ENCODE measurements at regions not wholly inside any gene's neighbourhood (a gene's known extent, or its start where the extent isn't known, plus 50 kb on each side); places are given as distances from the start of the nearest gene placed in this dataset.

DNA sequence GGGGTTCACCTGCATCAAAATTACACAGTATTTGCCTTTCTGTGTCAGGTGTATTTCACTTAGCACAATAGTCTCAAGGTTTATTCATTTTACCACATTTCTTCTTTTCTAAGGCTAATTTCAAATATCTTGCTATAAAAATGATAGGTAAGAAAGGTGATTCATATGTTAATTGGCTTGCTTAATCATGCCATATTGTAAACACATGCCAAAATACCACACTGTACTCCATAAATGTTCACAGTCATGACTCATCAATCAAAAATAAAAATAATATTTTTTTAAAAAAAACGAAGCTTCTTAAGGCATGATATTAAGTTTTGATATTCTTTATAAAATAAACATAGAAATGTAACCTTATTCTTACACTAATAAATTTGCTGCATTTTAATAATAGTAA lies 947.1 kb downstream of the GRM8 start:
- H3K4me1 ChIP-seq = no peaks in the 10 kb centered on the region
- in situ Hi-C loops (cut with MboI; ENCODE audit: low sequenced_read_pairs in 4 of 4) = no loop called here
- H3K27ac ChIP-seq = no peak overlapping the region
- H3K4me3 ChIP-seq = no peak overlapping the region
- DNase-seq (no peak), ATAC-seq (no peak)
- no peaks in the 10 kb centered on the region for H3K36me3 ChIP-seq
- H3K9me3 ChIP-seq = no peaks in the 10 kb centered on the region
- TF ChIP-seq, protein P1, sequence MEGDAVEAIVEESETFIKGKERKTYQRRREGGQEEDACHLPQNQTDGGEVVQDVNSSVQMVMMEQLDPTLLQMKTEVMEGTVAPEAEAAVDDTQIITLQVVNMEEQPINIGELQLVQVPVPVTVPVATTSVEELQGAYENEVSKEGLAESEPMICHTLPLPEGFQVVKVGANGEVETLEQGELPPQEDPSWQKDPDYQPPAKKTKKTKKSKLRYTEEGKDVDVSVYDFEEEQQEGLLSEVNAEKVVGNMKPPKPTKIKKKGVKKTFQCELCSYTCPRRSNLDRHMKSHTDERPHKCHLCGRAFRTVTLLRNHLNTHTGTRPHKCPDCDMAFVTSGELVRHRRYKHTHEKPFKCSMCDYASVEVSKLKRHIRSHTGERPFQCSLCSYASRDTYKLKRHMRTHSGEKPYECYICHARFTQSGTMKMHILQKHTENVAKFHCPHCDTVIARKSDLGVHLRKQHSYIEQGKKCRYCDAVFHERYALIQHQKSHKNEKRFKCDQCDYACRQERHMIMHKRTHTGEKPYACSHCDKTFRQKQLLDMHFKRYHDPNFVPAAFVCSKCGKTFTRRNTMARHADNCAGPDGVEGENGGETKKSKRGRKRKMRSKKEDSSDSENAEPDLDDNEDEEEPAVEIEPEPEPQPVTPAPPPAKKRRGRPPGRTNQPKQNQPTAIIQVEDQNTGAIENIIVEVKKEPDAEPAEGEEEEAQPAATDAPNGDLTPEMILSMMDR (IDR thresholded peaks at IDR 0.05 in 4 of 5, conservative IDR thresholded peaks at IDR 0.05 in 1 of 5) = no peak
- no peak for TF ChIP-seq POLR2A (IDR thresholded peaks at IDR 0.05)
- intact Hi-C loops (cut with DNase I; ENCODE audit: low total_unique reads) = no loop called here
- H3K27me3 ChIP-seq = no peaks in the 10 kb centered on the region

GRCh38 chr7:126303926-126304325 lies 948.8 kb downstream of the GRM8 start:
- no peak for DNase-seq
- Histone ChIP-seq H3K4me1 (no peaks in the 10 kb centered on the region), H3K4me3 (no peak overlapping the region), H3K36me3 (no peaks in the 10 kb centered on the region), H3K27me3 (no peaks in the 10 kb centered on the region), H3K9me3 (no peaks in the 10 kb centered on the region), H3K27ac (no peak overlapping the region)
- in situ Hi-C loops (cut with MboI; ENCODE audit: low sequenced_read_pairs in 4 of 4) (no loop called here), intact Hi-C loops (cut with DNase I; ENCODE audit: low total_unique reads) (no loop called here)
- no peak for ATAC-seq
- TF ChIP-seq, protein P1 (IDR thresholded peaks at IDR 0.05 in 4 of 5, conservative IDR thresholded peaks at IDR 0.05 in 1 of 5) = no peak
- TF ChIP-seq POLR2A (IDR thresholded peaks at IDR 0.05) = no peak

DNA sequence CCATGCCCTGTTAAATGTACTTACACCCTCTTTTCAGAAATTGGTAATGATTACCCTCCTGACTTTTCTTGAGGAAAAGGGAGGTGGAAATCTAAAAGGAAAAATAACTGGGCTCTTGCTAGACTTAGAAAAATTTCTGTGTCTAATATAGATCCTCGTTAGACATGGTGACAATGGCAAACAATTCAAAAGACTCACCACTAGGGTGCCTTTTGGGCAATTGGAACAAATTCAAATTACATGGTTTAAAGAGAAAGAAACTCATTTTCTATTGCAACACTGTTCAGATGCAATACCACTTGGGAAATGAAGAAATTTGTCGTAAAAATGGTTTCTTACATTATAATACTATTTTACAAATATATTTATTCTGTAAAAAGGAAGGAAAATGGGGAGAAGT lies 950.1 kb downstream of the GRM8 start:
- ATAC-seq (no peak), DNase-seq (no peak)
- Histone ChIP-seq H3K4me3 (no peak overlapping the region), H3K4me1 (no peaks in the 10 kb centered on the region), H3K9me3 (no peaks in the 10 kb centered on the region), H3K27ac (no peak overlapping the region), H3K36me3 (no peaks in the 10 kb centered on the region), H3K27me3 (no peaks in the 10 kb centered on the region)
- in situ Hi-C loops (cut with MboI; ENCODE audit: low sequenced_read_pairs in 4 of 4) (no loop called here), intact Hi-C loops (cut with DNase I; ENCODE audit: low total_unique reads) (no loop called here)
- no peak for TF ChIP-seq POLR2A (IDR thresholded peaks at IDR 0.05)
- TF ChIP-seq, protein P1 (IDR thresholded peaks at IDR 0.05 in 4 of 5, conservative IDR thresholded peaks at IDR 0.05 in 1 of 5) = no peak

GRCh38 chr7:126286317-126286716 lies 966.4 kb downstream of the GRM8 start:
- Histone ChIP-seq H3K27me3 (no peaks in the 10 kb centered on the region), H3K27ac (no peak overlapping the region), H3K36me3 (no peaks in the 10 kb centered on the region), H3K4me3 (no peak overlapping the region), H3K9me3 (no peaks in the 10 kb centered on the region), H3K4me1 (no peaks in the 10 kb centered on the region)
- intact Hi-C loops (cut with DNase I; ENCODE audit: low total_unique reads) (no loop called here), in situ Hi-C loops (cut with MboI; ENCODE audit: low sequenced_read_pairs in 4 of 4) (no loop called here)
- no peak for ATAC-seq
- DNase-seq = no peak
- TF ChIP-seq POLR2A (IDR thresholded peaks at IDR 0.05) = no peak
- TF ChIP-seq, protein P1 (IDR thresholded peaks at IDR 0.05 in 4 of 5, conservative IDR thresholded peaks at IDR 0.05 in 1 of 5) = no peak

DNA sequence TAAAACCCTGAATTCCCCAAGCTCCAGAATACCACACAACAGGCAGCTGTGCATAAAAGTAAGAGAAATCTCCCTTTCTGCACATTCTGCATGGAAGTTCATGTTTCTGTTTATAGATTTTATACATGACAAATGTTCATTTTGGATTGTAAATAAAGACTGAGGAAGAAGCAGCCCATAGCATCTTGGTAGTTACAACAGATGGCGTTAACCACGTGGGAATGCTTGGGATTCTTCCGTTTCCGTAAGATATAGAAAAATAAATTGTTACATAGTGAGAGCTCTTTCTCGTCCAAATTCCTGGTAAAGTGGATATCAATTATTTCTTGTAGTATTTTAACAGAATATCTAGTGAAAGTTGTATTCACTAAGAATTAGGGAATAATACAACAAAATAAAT lies 1016.5 kb downstream of the GRM8 start:
- DNase-seq (no peak), ATAC-seq (no peak)
- Histone ChIP-seq H3K4me3 (no peak overlapping the region), H3K27ac (no peak overlapping the region), H3K4me1 (no peaks in the 10 kb centered on the region), H3K27me3 (no peaks in the 10 kb centered on the region), H3K36me3 (no peaks in the 10 kb centered on the region), H3K9me3 (no peaks in the 10 kb centered on the region)
- intact Hi-C loops (cut with DNase I; ENCODE audit: low total_unique reads) (no loop called here), in situ Hi-C loops (cut with MboI; ENCODE audit: low sequenced_read_pairs in 4 of 4) (no loop called here)
- no peak for TF ChIP-seq POLR2A (IDR thresholded peaks at IDR 0.05)
- TF ChIP-seq, protein P1 (IDR thresholded peaks at IDR 0.05 in 4 of 5, conservative IDR thresholded peaks at IDR 0.05 in 1 of 5) = no peak

Data from gastrocnemius medialis (tissue), 4 donors.